GM23338 (cell line): ENCODE measurements at regions not wholly inside any gene's neighbourhood (a gene's known extent, or its start where the extent isn't known, plus 50 kb on each side); places are given as distances from the start of the nearest gene placed in this dataset.

Experiments used
- ATAC-seq: fragments of 200-7000 bp; cut with Tn5 transposase; 3 replicates; pipeline ENCODE4 v1.9.1; 2020
- DNase-seq: peaks from one replicate; pipeline ENCODE4 v3.0.0-alpha.2; 2015; ENCODE audit warnings: low spot score
- H2AFZ ChIP-seq: fragments of 200-600 bp; sonication (generic); 2 replicates; pipeline ENCODE4 v1.8.0; 2016; ENCODE audit warnings: antibody characterized with exemption, mild to moderate bottlenecking, moderate library complexity
- H3F3A ChIP-seq: fragments of 200-600 bp; sonication (generic); replicated peaks from 2 replicates; pipeline ENCODE4 v1.8.0; 2017; ENCODE audit warnings: antibody characterized with exemption, mixed run types, low read depth
- H3K27ac ChIP-seq: fragments of 200-600 bp; sonication (generic); 2 replicates; pipeline ENCODE4 v1.6.1; 2016; ENCODE audit warnings: low read depth
- H3K27me3 ChIP-seq: fragments of 200-600 bp; sonication (generic); 2 replicates; pipeline ENCODE4 v1.8.0; 2016; ENCODE audit warnings: mild to moderate bottlenecking, mixed run types, moderate library complexity; ENCODE audit not compliant: insufficient read depth
- H3K36me3 ChIP-seq: fragments of 200-600 bp; sonication (generic); 2 replicates; pipeline ENCODE4 v1.8.0; 2016; ENCODE audit warnings: mild to moderate bottlenecking; ENCODE audit not compliant: insufficient read depth
- H3K4me1 ChIP-seq: fragments of 200-600 bp; sonication (generic); 2 replicates; pipeline ENCODE4 v1.8.0; 2016; ENCODE audit warnings: mild to moderate bottlenecking, moderate library complexity; ENCODE audit not compliant: insufficient read depth
- H3K4me2 ChIP-seq: fragments of 200-600 bp; sonication (generic); 2 replicates; pipeline ENCODE4 v1.7.1; 2017; ENCODE audit warnings: mixed run types
- H3K4me3 ChIP-seq: fragments of 200-600 bp; sonication (generic); 2 replicates; pipeline ENCODE4 v1.6.1; 2016; ENCODE audit warnings: mixed run types
- H3K79me2 ChIP-seq: fragments of 200-600 bp; sonication (generic); replicated peaks from 2 replicates; pipeline ENCODE4 v1.8.0; 2017; ENCODE audit warnings: mild to moderate bottlenecking; ENCODE audit not compliant: insufficient read depth
- H3K9me2 ChIP-seq: fragments of 200-600 bp; sonication (generic); 2 replicates; pipeline ENCODE4 v1.8.0; 2017; ENCODE audit not compliant: insufficient read depth
- H4K20me1 ChIP-seq: fragments of 200-600 bp; sonication (generic); replicated peaks from 2 replicates; pipeline ENCODE4 v1.8.0; 2017; ENCODE audit warnings: mild to moderate bottlenecking; ENCODE audit not compliant: insufficient read depth
- H3K27ac Mint-ChIP-seq: 2 replicates; pipeline ENCODE4 v1.8.0; 2020; ENCODE audit warnings: inconsistent platforms, mild to moderate bottlenecking, moderate library complexity, mixed read lengths
- H3K27me3 Mint-ChIP-seq: 3 replicates; pipeline ENCODE4 v1.8.0; 2022; ENCODE audit warnings: low read depth, mild to moderate bottlenecking, moderate library complexity, mixed read lengths, inconsistent platforms; ENCODE audit not compliant: insufficient read depth, poor library complexity
- H3K36me3 Mint-ChIP-seq: 3 replicates; pipeline ENCODE4 v1.8.0; 2021; ENCODE audit warnings: low read depth, mild to moderate bottlenecking, inconsistent platforms, moderate library complexity, mixed read lengths
- H3K4me1 Mint-ChIP-seq: 3 replicates; pipeline ENCODE4 v1.8.0; 2020; ENCODE audit warnings: mild to moderate bottlenecking, inconsistent platforms, mixed read lengths
- H3K4me3 Mint-ChIP-seq: 3 replicates; pipeline ENCODE4 v1.8.0; 2021; ENCODE audit warnings: moderate library complexity, mild to moderate bottlenecking, inconsistent platforms, mixed read lengths
- H3K9me3 Mint-ChIP-seq: 3 replicates; pipeline ENCODE4 v1.8.0; 2020; ENCODE audit warnings: moderate library complexity, mild to moderate bottlenecking, inconsistent platforms, mixed read lengths
- CREB1 ChIP-seq: fragments of 250-450 bp; sonication (Bioruptor Pico); IDR thresholded peaks from 2 replicates; pipeline ENCODE4 v1.5.0; 2020; ENCODE audit warnings: low read depth, mild to moderate bottlenecking, moderate library complexity
- CTCF ChIP-seq, 2 experiments: fragments of 200-600 bp in 1 of 2; sonication (generic) in 1 of 2; conservative IDR thresholded peaks; 2 replicates each; pipeline versions ENCODE4 v1.5.1 to v1.6.1; 2016 to 2017; ENCODE audit warnings: antibody characterized with exemption in 2 of 2, low read depth in 2 of 2, mild to moderate bottlenecking in 2 of 2, moderate library complexity in 1 of 2
- EZH2 ChIP-seq: fragments of 200-600 bp; sonication (generic); IDR thresholded peaks from one replicate; pipeline ENCODE4 v1.8.0; 2017; ENCODE audit warnings: antibody characterized with exemption, mild to moderate bottlenecking, low read depth; ENCODE audit not compliant: unreplicated experiment
- NANOG ChIP-seq: IDR thresholded peaks from 2 replicates; pipeline ENCODE4 v1.6.1; 2016; ENCODE audit warnings: antibody characterized with exemption, borderline replicate concordance
- POLR2AphosphoS5 ChIP-seq: IDR thresholded peaks from 2 replicates; pipeline ENCODE4 v1.6.1; 2016; ENCODE audit warnings: antibody characterized with exemption, low read depth
- REST ChIP-seq: IDR thresholded peaks from one replicate; pipeline ENCODE4 v1.6.1; 2018; ENCODE audit warnings: antibody characterized with exemption; ENCODE audit not compliant: unreplicated experiment
- ZNF462 ChIP-seq: fragments of 250-450 bp; sonication (Bioruptor Pico); IDR thresholded peaks from 2 replicates; pipeline ENCODE4 v1.5.0; 2020; ENCODE audit warnings: mild to moderate bottlenecking, moderate library complexity

GRCh38 chr20:62552613-62553012 is 76.8 kb upstream of the GATA5 start:
- ATAC-seq (no peak), DNase-seq (no peak)
- H3F3A ChIP-seq: no peaks in the 10 kb centered on the region
- H3K4me3 Mint-ChIP-seq: peak overlapping the region; percentile 6; the same call in 2 of the 3 replicates
- no peaks in the 10 kb centered on the region for H3K36me3 ChIP-seq
- no peaks in the 10 kb centered on the region for H3K9me2 ChIP-seq
- no peaks in the 10 kb centered on the region; the same call in 2 of the 3 replicates for H3K36me3 Mint-ChIP-seq
- peaks cover 31% of the 10 kb centered on the region for H3K27me3 Mint-ChIP-seq
- H3K27ac ChIP-seq: no peak overlapping the region
- no peak overlapping the region for H2AFZ ChIP-seq
- H3K9me3 Mint-ChIP-seq: no peaks in the 10 kb centered on the region
- TF ChIP-seq REST (no peak), ZNF462 (no peak), NANOG (no peak), POLR2AphosphoS5 (no peak), CTCF (conservative IDR thresholded peaks at IDR 0.05; ENCODE audit: low read depth in 2 of 2) (no peak), EZH2 (no peak), CREB1 (CRISPR knock-in tag) (no peak)
- H3K79me2 ChIP-seq: no peaks in the 10 kb centered on the region
- H4K20me1 ChIP-seq: no peaks in the 10 kb centered on the region
- no peak overlapping the region for H3K27ac Mint-ChIP-seq
- H3K4me1 ChIP-seq: peaks cover 3% of the 10 kb centered on the region; the same call in 1 of the 2 replicates
- no peak overlapping the region for H3K4me2 ChIP-seq
- peaks cover 12% of the 10 kb centered on the region for H3K4me1 Mint-ChIP-seq
- no peak overlapping the region for H3K4me3 ChIP-seq
- peaks cover 17% of the 10 kb centered on the region for H3K27me3 ChIP-seq
